ENCODE measurements at regions not wholly inside any gene's neighbourhood (a gene's known extent, or its start where the extent isn't known, plus 50 kb on each side); places are given as distances from the start of the nearest gene placed in this dataset.
A peak's percentile ranks its signal among the peaks of the same experiment; 100 is the strongest.

DNA sequence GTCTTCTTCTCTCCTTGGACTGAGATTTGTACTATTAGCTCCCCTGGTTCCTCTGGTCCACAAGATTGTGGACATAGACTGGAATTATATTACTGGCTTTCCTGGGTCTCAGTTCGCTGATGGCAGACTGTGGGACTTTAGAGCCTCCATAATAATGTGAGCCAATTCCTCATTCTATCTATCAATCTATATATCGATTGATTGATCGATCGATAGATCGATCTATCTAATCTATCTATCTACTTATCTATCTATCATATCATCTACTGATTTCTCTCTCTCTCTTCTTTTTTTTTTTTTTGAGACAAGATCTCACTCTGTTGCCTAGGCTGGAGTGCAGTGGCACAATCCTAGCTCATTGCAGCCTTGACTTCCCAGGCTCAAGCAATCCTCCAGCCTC is 51.5 kb upstream of the DDR1 start:
- H3K27me3 Mint-ChIP-seq (ENCODE audit: low read depth) = no peaks in the 10 kb centered on the region
- no peaks in the 10 kb centered on the region for H3K36me3 Mint-ChIP-seq (ENCODE audit: low read depth)
- H3K4me3 Mint-ChIP-seq = no peak overlapping the region
- CTCF ChIA-PET = interaction anchor here (0.7 to 1.5 kb wide), 2 partner anchors 44 to 246 kb away, joined by 3 to 4 read pairs; no protein-coding TSS in a partner anchor
- intact Hi-C loops (cut with micrococcal nuclease) = no loop called here
- DNase-seq = no peak
- H3K27ac Mint-ChIP-seq = no peak overlapping the region
- peaks cover 48% of the 10 kb centered on the region for H3K4me1 Mint-ChIP-seq (ENCODE audit: low read depth)
- no peaks in the 10 kb centered on the region for H3K9me3 Mint-ChIP-seq

DNA sequence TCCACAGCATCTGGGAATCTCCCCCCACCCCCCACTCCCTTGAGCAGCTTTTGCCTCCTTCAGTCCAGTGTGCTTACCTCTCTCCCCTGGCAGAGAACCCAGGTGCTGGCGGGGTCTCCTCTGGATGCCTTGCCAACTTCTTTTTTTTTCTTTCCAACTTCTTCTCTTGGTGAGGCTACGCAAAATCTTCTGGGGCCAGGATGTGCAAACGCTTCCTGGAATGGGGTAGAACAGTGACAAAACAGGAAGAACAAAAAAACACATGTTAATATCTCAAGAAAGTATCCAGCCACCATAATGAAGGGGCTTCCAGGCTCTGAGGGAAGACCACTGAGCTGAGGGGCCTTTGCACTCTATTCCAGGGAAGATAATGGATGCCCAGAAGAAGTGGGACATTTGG is 53.9 kb upstream of the DDR1 start:
- Mint-ChIP-seq H3K27me3 (ENCODE audit: low read depth) (no peaks in the 10 kb centered on the region), H3K27ac (peak overlapping the region; percentile 95), H3K36me3 (ENCODE audit: low read depth) (no peaks in the 10 kb centered on the region), H3K4me1 (ENCODE audit: low read depth) (peaks cover 63% of the 10 kb centered on the region), H3K9me3 (no peaks in the 10 kb centered on the region), H3K4me3 (peak overlapping the region; percentile 75)
- intact Hi-C loops (cut with micrococcal nuclease) = no loop called here
- DNase-seq = no peak
- CTCF ChIA-PET = interaction anchor here (0.7 to 4.8 kb wide), 22 partner anchors 10 to 257 kb away, joined by 3 to 39 read pairs (median 7); partner anchors contain the start of genes DDR1, IER3 and VARS2

GRCh38 chr6:30829639-30830255 is 54.6 kb upstream of the DDR1 start:
- CTCF ChIA-PET = interaction anchor here (0.7 to 4.8 kb wide), 29 partner anchors 9 to 257 kb away, joined by 3 to 39 read pairs (median 5); partner anchors contain the start of genes DDR1, GTF2H4, IER3 and VARS2
- peaks cover 59% of the 10 kb centered on the region for H3K4me1 Mint-ChIP-seq (ENCODE audit: low read depth)
- intact Hi-C loops (cut with micrococcal nuclease) = loop anchor here (2.0 to 5.0 kb wide), 3 partner anchors 147 to 347 kb away; no protein-coding TSS in a partner anchor

GRCh38 chr6:30829033-30829432 is 55.3 kb upstream of the DDR1 start:
- no peaks in the 10 kb centered on the region for H3K9me3 Mint-ChIP-seq
- intact Hi-C loops (cut with micrococcal nuclease) = loop anchor here (2.0 to 5.0 kb wide), 3 partner anchors 146 to 347 kb away; no protein-coding TSS in a partner anchor
- DNase-seq = no peak
- H3K36me3 Mint-ChIP-seq (ENCODE audit: low read depth) = peaks cover 6% of the 10 kb centered on the region
- H3K27me3 Mint-ChIP-seq (ENCODE audit: low read depth) = no peaks in the 10 kb centered on the region
- peaks cover 60% of the 10 kb centered on the region for H3K4me1 Mint-ChIP-seq (ENCODE audit: low read depth)
- peak overlapping the region; percentile 95 for H3K27ac Mint-ChIP-seq
- CTCF ChIA-PET = interaction anchor here (0.6 to 4.8 kb wide), 35 partner anchors 9 to 258 kb away, joined by 3 to 39 read pairs (median 4); partner anchors contain the start of genes DDR1, GTF2H4 and VARS2
- H3K4me3 Mint-ChIP-seq = peak overlapping the region; percentile 75

More at GRCh38 chr6:30829639-30830255, 54.6 kb upstream of the DDR1 start:
- DNase-seq = peak; percentile 71
- Mint-ChIP-seq H3K4me3 (peak overlapping the region; percentile 75), H3K27me3 (ENCODE audit: low read depth) (no peaks in the 10 kb centered on the region), H3K36me3 (ENCODE audit: low read depth) (peaks cover 1% of the 10 kb centered on the region), H3K9me3 (no peaks in the 10 kb centered on the region), H3K27ac (peak overlapping the region; percentile 95)

GRCh38 chr6:30828027-30828962 is 56.0 kb upstream of the DDR1 start:
- peak; percentile 94 for DNase-seq
- H3K9me3 Mint-ChIP-seq = no peaks in the 10 kb centered on the region
- no peaks in the 10 kb centered on the region for H3K27me3 Mint-ChIP-seq (ENCODE audit: low read depth)
- peaks cover 66% of the 10 kb centered on the region for H3K4me1 Mint-ChIP-seq (ENCODE audit: low read depth)
- intact Hi-C loops (cut with micrococcal nuclease) = loop anchor here (1.0 to 5.0 kb wide), 8 partner anchors 18 to 346 kb away; partner anchors contain the start of genes IER3 and VARS2
- peak overlapping the region; percentile 75 for H3K4me3 Mint-ChIP-seq
- CTCF ChIA-PET = interaction anchor here (0.6 to 4.8 kb wide), 32 partner anchors 8 to 1515 kb away, joined by 3 to 39 read pairs (median 4); partner anchors contain the start of genes DDR1, GTF2H4 and VARS2
- peaks cover 6% of the 10 kb centered on the region for H3K36me3 Mint-ChIP-seq (ENCODE audit: low read depth)
- H3K27ac Mint-ChIP-seq = peak overlapping the region; percentile 95

DNA sequence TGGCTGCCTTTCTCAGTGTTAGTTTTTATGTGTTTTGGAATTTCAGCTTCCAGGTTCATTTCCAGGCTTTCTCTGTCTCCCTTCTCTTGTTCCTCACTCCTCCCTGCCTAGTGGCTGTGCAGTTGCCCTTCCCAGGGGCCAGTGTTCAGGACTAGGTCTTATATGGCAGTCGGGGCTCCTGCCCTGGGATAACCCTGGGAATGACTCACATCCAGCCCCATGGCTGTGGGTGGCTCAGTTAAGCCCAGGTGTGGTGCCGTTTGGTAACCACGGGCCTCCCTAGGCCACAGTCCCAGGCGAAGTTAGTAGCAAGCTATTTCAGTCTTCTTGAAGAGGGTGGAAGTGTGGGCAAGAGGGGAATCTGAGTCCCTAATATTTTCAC is 57.4 kb upstream of the DDR1 start:
- Mint-ChIP-seq H3K27me3 (ENCODE audit: low read depth) (no peaks in the 10 kb centered on the region), H3K27ac (peak overlapping the region; percentile 84), H3K9me3 (no peaks in the 10 kb centered on the region), H3K36me3 (ENCODE audit: low read depth) (peaks cover 6% of the 10 kb centered on the region), H3K4me1 (ENCODE audit: low read depth) (peaks cover 80% of the 10 kb centered on the region), H3K4me3 (no peak overlapping the region)
- peak; percentile 32 for DNase-seq
- CTCF ChIA-PET = interaction anchor here (0.8 to 4.8 kb wide), 10 partner anchors 17 to 260 kb away, joined by 3 to 39 read pairs (median 8); partner anchors contain the start of genes DDR1 and VARS2
- intact Hi-C loops (cut with micrococcal nuclease) = loop anchor here (5.0 kb wide), 1 partner anchor 345 kb away; no protein-coding TSS in a partner anchor

GRCh38 chr6:30824698-30825097 is 59.6 kb upstream of the DDR1 start:
- no peak for DNase-seq
- no peaks in the 10 kb centered on the region for H3K9me3 Mint-ChIP-seq
- no peaks in the 10 kb centered on the region for H3K27me3 Mint-ChIP-seq (ENCODE audit: low read depth)
- peaks cover 79% of the 10 kb centered on the region for H3K4me1 Mint-ChIP-seq (ENCODE audit: low read depth)
- H3K27ac Mint-ChIP-seq = no peak overlapping the region
- no peak overlapping the region for H3K4me3 Mint-ChIP-seq
- CTCF ChIA-PET = interaction anchor here (0.6 to 1.4 kb wide), 3 partner anchors 19 to 257 kb away, joined by 3 to 6 read pairs (median 4); no protein-coding TSS in a partner anchor
- intact Hi-C loops (cut with micrococcal nuclease) = loop anchor here (5.0 kb wide), 1 partner anchor 342 kb away; no protein-coding TSS in a partner anchor
- peaks cover 6% of the 10 kb centered on the region for H3K36me3 Mint-ChIP-seq (ENCODE audit: low read depth)

DNA sequence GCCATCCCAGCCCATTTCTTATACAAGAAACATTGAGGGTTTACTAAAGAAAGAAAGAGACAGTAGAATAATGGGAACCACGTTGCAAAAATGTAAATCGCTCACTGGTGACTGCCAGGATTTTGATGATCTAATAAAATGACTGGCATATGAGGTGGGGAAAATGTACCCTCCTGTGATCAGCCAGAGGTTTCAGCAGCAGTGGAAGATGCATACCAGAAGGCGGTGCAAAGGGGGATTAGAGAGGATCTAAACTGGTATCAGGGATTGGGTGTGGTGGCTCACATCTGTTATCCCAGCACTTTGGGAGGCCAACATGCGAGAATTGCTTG is 60.8 kb upstream of the DDR1 start:
- H3K4me1 Mint-ChIP-seq (ENCODE audit: low read depth) = peaks cover 79% of the 10 kb centered on the region
- no peak overlapping the region for H3K4me3 Mint-ChIP-seq
- H3K9me3 Mint-ChIP-seq = no peaks in the 10 kb centered on the region
- DNase-seq = no peak
- H3K27ac Mint-ChIP-seq = peak overlapping the region; percentile 55
- no peaks in the 10 kb centered on the region for H3K27me3 Mint-ChIP-seq (ENCODE audit: low read depth)
- CTCF ChIA-PET = interaction anchor here (0.7 to 5.1 kb wide), 3 partner anchors 55 to 577 kb away, joined by 4 to 28 read pairs (median 5); partner anchors contain the start of gene VARS2
- peaks cover 6% of the 10 kb centered on the region for H3K36me3 Mint-ChIP-seq (ENCODE audit: low read depth)
- intact Hi-C loops (cut with micrococcal nuclease) = no loop called here

- peaks cover 79% of the 10 kb centered on the region for H3K4me1 Mint-ChIP-seq (ENCODE audit: low read depth)
- intact Hi-C loops (cut with micrococcal nuclease) = no loop called here
- H3K27ac Mint-ChIP-seq = peak overlapping the region; percentile 4
- no peak overlapping the region for H3K4me3 Mint-ChIP-seq
- CTCF ChIA-PET = interaction anchor here (0.6 to 5.1 kb wide), 29 partner anchors 7 to 766 kb away, joined by 3 to 28 read pairs (median 4); partner anchors contain the start of genes DDR1, DHX16, FLOT1 and VARS2
- DNase-seq = no peak
- no peaks in the 10 kb centered on the region for H3K27me3 Mint-ChIP-seq (ENCODE audit: low read depth)
- H3K9me3 Mint-ChIP-seq = no peaks in the 10 kb centered on the region
- H3K36me3 Mint-ChIP-seq (ENCODE audit: low read depth) = peaks cover 6% of the 10 kb centered on the region
Measured at GRCh38 chr6:30821862-30822784, 62.2 kb upstream of the DDR1 start.

GRCh38 chr6:30820193-30820592 is 64.1 kb upstream of the DDR1 start:
- no peak overlapping the region for H3K4me3 Mint-ChIP-seq
- DNase-seq = no peak
- peaks cover 8% of the 10 kb centered on the region for H3K36me3 Mint-ChIP-seq (ENCODE audit: low read depth)
- H3K9me3 Mint-ChIP-seq = no peaks in the 10 kb centered on the region
- CTCF ChIA-PET = interaction anchor here (0.5 to 5.1 kb wide), 18 partner anchors 9 to 268 kb away, joined by 3 to 28 read pairs (median 4); partner anchors contain the start of genes DDR1, IER3 and VARS2
- H3K4me1 Mint-ChIP-seq (ENCODE audit: low read depth) = peaks cover 87% of the 10 kb centered on the region
- intact Hi-C loops (cut with micrococcal nuclease) = no loop called here
- peak overlapping the region; percentile 10 for H3K27ac Mint-ChIP-seq
- no peaks in the 10 kb centered on the region for H3K27me3 Mint-ChIP-seq (ENCODE audit: low read depth)
